GM12878 (cell line): ENCODE measurements at regions not wholly inside any gene's neighbourhood (a gene's known extent, or its start where the extent isn't known, plus 50 kb on each side); places are given as distances from the start of the nearest gene placed in this dataset.

Experiments
- ATAC-seq: fragments of 200-7000 bp; cut with Tn5 transposase; 3 replicates; pipeline ENCODE4 v1.9.1; 2020; ENCODE audit warnings: mild to moderate bottlenecking, moderate library complexity
- BruUV-seq: library from RNA; stranded (reverse); fragments of 400-500 nt; replicated peaks from 2 replicates; lab custom pipeline; 2021; lab: Mats Ljungman, UMichigan
- CTCF ChIA-PET: fragments of 300-600 bp; sonication (Branson Sonifier 250); formaldehyde crosslinking; extraction: SDS; loops from one replicate; lab custom pipeline; 2021; ENCODE audit warnings: inconsistent platforms; lab: Yijun Ruan, JAX
- POLR2A ChIA-PET: fragments of 350-600 bp; formaldehyde crosslinking; extraction: SDS; loops from one replicate; lab custom pipeline; 2021; ENCODE audit warnings: inconsistent platforms; lab: Charles Lee
- RAD21 ChIA-PET: fragments of 300-600 bp; sonication (Branson Sonifier 250); formaldehyde crosslinking; loops from one replicate; lab custom pipeline; 2023; ENCODE audit warnings: antibody characterized with exemption; ENCODE audit not compliant: unreplicated experiment; lab: Charles Lee
- SMC1A ChIA-PET: fragments of 300-600 bp; sonication (Branson Sonifier 250); formaldehyde crosslinking; loops from one replicate; lab custom pipeline; 2023; ENCODE audit not compliant: unreplicated experiment, uncharacterized antibody; lab: Charles Lee
- DNase-seq: peaks from one replicate; pipeline ENCODE4 v3.0.0-alpha.2; 2011; ENCODE audit warnings: low read depth, low spot score
- FAIRE-seq: peaks from 3 replicates; lab custom pipeline; 2011; peaks lifted over from hg19 to GRCh38; lab: Jason Lieb, UNC
- H2AFZ ChIP-seq: 2 replicates; pipeline ENCODE4 v1.6.0; 2011; ENCODE audit warnings: low read depth, low read length, control low read depth; ENCODE audit not compliant: control insufficient read depth
- H3K27ac ChIP-seq: 2 replicates; pipeline ENCODE4 v1.5.1; 2011; ENCODE audit warnings: control low read depth; ENCODE audit not compliant: control insufficient read depth, insufficient read depth
- H3K27me3 ChIP-seq, 2 experiments: replicated peaks in 1 of 2; 2 replicates each; pipeline versions ENCODE4 v1.6.0 to v1.6.1; 2011; ENCODE audit warnings: low read length in 1 of 2; ENCODE audit not compliant: control insufficient read depth in 2 of 2, insufficient read depth in 2 of 2
- H3K36me3 ChIP-seq, 2 experiments: 2 replicates each; pipeline ENCODE4 v1.5.1; 2011; ENCODE audit warnings: low read length in 1 of 2; ENCODE audit not compliant: control insufficient read depth in 2 of 2, insufficient read depth in 2 of 2
- H3K4me1 ChIP-seq: 2 replicates; pipeline ENCODE4 v1.6.1; 2011; ENCODE audit warnings: mild to moderate bottlenecking, low read length, moderate library complexity, mixed read lengths; ENCODE audit not compliant: control insufficient read depth, insufficient read depth
- H3K4me2 ChIP-seq: 2 replicates; pipeline ENCODE4 v1.6.0; 2011; ENCODE audit warnings: control low read depth; ENCODE audit not compliant: control insufficient read depth, insufficient read depth
- H3K4me3 ChIP-seq: fragments of 200-600 bp; sonication (generic); 2 replicates; pipeline ENCODE4 v1.5.1; 2016
- H3K79me2 ChIP-seq: 2 replicates; pipeline ENCODE4 v1.6.0; 2011; ENCODE audit warnings: low read length; ENCODE audit not compliant: control insufficient read depth, insufficient read depth
- H3K9ac ChIP-seq: 2 replicates; pipeline ENCODE4 v1.8.0; 2011; ENCODE audit warnings: low read length, control low read depth, mixed read lengths; ENCODE audit not compliant: control insufficient read depth, insufficient read depth
- H3K9me3 ChIP-seq: replicated peaks from 3 replicates; pipeline ENCODE4 v1.5.1; 2011; ENCODE audit warnings: mild to moderate bottlenecking, low read length; ENCODE audit not compliant: control insufficient read depth, insufficient read depth
- H4K20me1 ChIP-seq: 2 replicates; pipeline ENCODE4 v1.6.0; 2011; ENCODE audit not compliant: control insufficient read depth, insufficient read depth
- ATF7 ChIP-seq: fragments of 450-650 bp; IDR thresholded peaks from 2 replicates; pipeline ENCODE4 v1.6.1; 2016; ENCODE audit warnings: low read depth, mild to moderate bottlenecking
- BHLHE40 ChIP-seq, 2 experiments: fragments of 450-650 bp in 1 of 2; IDR thresholded peaks; 2 replicates each; pipeline ENCODE4 v1.6.1; 2011 to 2017; ENCODE audit warnings: low read depth in 2 of 2, borderline replicate concordance in 1 of 2, improper control_type of control experiment in 1 of 2, low read length in 1 of 2, mild to moderate bottlenecking in 1 of 2
- CTCF ChIP-seq, 3 experiments: IDR thresholded peaks in 2 of 3; conservative IDR thresholded peaks in 1 of 3; 2 replicates each; pipeline ENCODE4 v1.5.1; 2011; ENCODE audit warnings: low read depth in 3 of 3, low read length in 3 of 3, mild to moderate bottlenecking in 3 of 3, control low read depth in 2 of 3, moderate library complexity in 2 of 3, inconsistent platforms in 1 of 3, mixed read lengths in 1 of 3; ENCODE audit not compliant: control insufficient read depth in 2 of 3, insufficient read depth in 1 of 3; ENCODE audit errors: extremely low read depth in 1 of 3
- FOS ChIP-seq: IDR thresholded peaks from 3 replicates; pipeline ENCODE4 v1.6.1; 2011; ENCODE audit warnings: borderline replicate concordance; ENCODE audit not compliant: insufficient read length; ENCODE audit errors: extremely low read depth
- GABPA ChIP-seq: IDR thresholded peaks from 2 replicates; pipeline ENCODE4 v1.6.1; 2014; ENCODE audit warnings: antibody characterized with exemption, low read depth, mild to moderate bottlenecking, inconsistent platforms
- MTA3 ChIP-seq: IDR thresholded peaks from 2 replicates; pipeline ENCODE4 v1.6.1; 2012; ENCODE audit warnings: low read length, inconsistent platforms, borderline replicate concordance
- NR2C1 ChIP-seq: fragments of 450-650 bp; IDR thresholded peaks from 2 replicates; pipeline ENCODE4 v1.6.1; 2017; ENCODE audit warnings: antibody characterized with exemption, mild to moderate bottlenecking, moderate library complexity
- PML ChIP-seq: IDR thresholded peaks from 2 replicates; pipeline ENCODE4 v1.6.1; 2012; ENCODE audit warnings: low read length, inconsistent platforms
- POLR2AphosphoS2 ChIP-seq: IDR thresholded peaks from 2 replicates; pipeline ENCODE4 v1.6.1; 2011; ENCODE audit warnings: low read depth, mild to moderate bottlenecking, low read length, improper control_type of control experiment, moderate library complexity
- RAD21 ChIP-seq: IDR thresholded peaks from 2 replicates; pipeline ENCODE4 v1.6.1; 2011; ENCODE audit warnings: mild to moderate bottlenecking, low read depth, low read length, moderate library complexity; ENCODE audit not compliant: insufficient read depth
- RFX5 ChIP-seq: IDR thresholded peaks from 2 replicates; pipeline ENCODE4 v1.6.1; 2011; ENCODE audit warnings: low read depth, low read length, improper control_type of control experiment
- RUNX3 ChIP-seq: IDR thresholded peaks from 2 replicates; pipeline ENCODE4 v1.6.1; 2012; ENCODE audit warnings: low read length, inconsistent platforms
- SIN3A ChIP-seq: IDR thresholded peaks from 2 replicates; pipeline ENCODE4 v1.6.1; 2012; ENCODE audit warnings: low read depth, low read length, improper control_type of control experiment
- SMC3 ChIP-seq: IDR thresholded peaks from 2 replicates; pipeline ENCODE4 v1.6.1; 2011; ENCODE audit warnings: low read length, improper control_type of control experiment, borderline replicate concordance
- SREBF2 ChIP-seq: IDR thresholded peaks from 2 replicates; pipeline ENCODE4 v1.6.1; 2012; ENCODE audit warnings: mild to moderate bottlenecking, low read length
- SRF ChIP-seq, 2 experiments: IDR thresholded peaks; 2 replicates each; pipeline ENCODE4 v1.6.1; 2011; ENCODE audit warnings: low read depth in 2 of 2, low read length in 2 of 2, mild to moderate bottlenecking in 1 of 2, moderate library complexity in 1 of 2
- TARDBP ChIP-seq: IDR thresholded peaks from 2 replicates; pipeline ENCODE4 v1.6.1; 2016; ENCODE audit warnings: borderline replicate concordance
- TBL1XR1 ChIP-seq: IDR thresholded peaks from 2 replicates; pipeline ENCODE4 v1.6.1; 2012; ENCODE audit warnings: low read depth, low read length, improper control_type of control experiment
- ZNF207 ChIP-seq: fragments of 450-650 bp; IDR thresholded peaks from 2 replicates; pipeline ENCODE4 v1.6.1; 2014; ENCODE audit warnings: antibody characterized with exemption, mild to moderate bottlenecking, borderline replicate concordance
- ZZZ3 ChIP-seq: IDR thresholded peaks from 2 replicates; pipeline ENCODE4 v1.6.1; 2011; ENCODE audit warnings: low read depth; ENCODE audit not compliant: control insufficient read depth, insufficient read length
- WGBS: methylation state at CpG from one replicate; pipeline ENCODE4 v1.1.6; 2016; ENCODE audit warnings: low lambda C conversion rate; ENCODE audit not compliant: insufficient replicate concordance, insufficient coverage; ENCODE audit errors: missing lambda C conversion rate; 5-methylcytosine and 5-hydroxymethylcytosine counted together
- in situ Hi-C: fragments of 300-500 bp; cut with MboI; formaldehyde crosslinking; loops from 9 replicates; pipeline ENCODE4 v1.14.3; 2018; ENCODE audit warnings: mixed read lengths
- intact Hi-C: fragments of 100-400 bp; cut with micrococcal nuclease; formaldehyde crosslinking; loops from one replicate; pipeline ENCODE4 v1.14.2; 2022; ENCODE audit not compliant: unreplicated experiment
- TF ChIP-seq, protein P1 (sequence below): IDR thresholded peaks from 2 replicates; pipeline ENCODE4 v1.6.1; 2012; ENCODE audit warnings: low read length, inconsistent platforms
- TF ChIP-seq, protein P2 (sequence below): fragments of 450-650 bp; IDR thresholded peaks from 2 replicates; pipeline ENCODE4 v1.6.1; 2014; ENCODE audit warnings: mild to moderate bottlenecking

GRCh38 chr11:92340839-92341238, 116.2 kb downstream of the FAT3 start:
- Histone ChIP-seq H3K27me3 (no peaks in the 10 kb centered on the region), H3K36me3 (no peaks in the 10 kb centered on the region), H3K27ac (no peak overlapping the region), H3K4me3 (no peak overlapping the region), H3K79me2 (no peaks in the 10 kb centered on the region), H3K4me1 (no peaks in the 10 kb centered on the region), H3K9me3 (no peaks in the 10 kb centered on the region), H2AFZ (no peak overlapping the region), H3K4me2 (no peak overlapping the region), H3K9ac (no peak overlapping the region), H4K20me1 (no peaks in the 10 kb centered on the region)
- no TSS peak for BruUV-seq
- in situ Hi-C loops (no loop called here), intact Hi-C loops (loop anchor here (5.0 to 10.0 kb wide), 3 partner anchors 201 to 546 kb away; no protein-coding TSS in a partner anchor)
- WGBS, result 33% methylated on average over 6 of the region's 6 CpGs
- no peak for DNase-seq
- no peak for FAIRE-seq
- peak; percentile 85 for ATAC-seq
- ChIA-PET SMC1A (interaction anchor here (1.3 kb wide), 1 partner anchor 546 kb away, joined by 5 read pairs; no protein-coding TSS in a partner anchor), POLR2A (no interaction called here), CTCF (interaction anchor here (0.6 to 1.9 kb wide), 8 partner anchors 9 to 884 kb away, joined by 3 to 12 read pairs (median 4); no protein-coding TSS in a partner anchor), RAD21 (interaction anchor here (1.0 kb wide), 1 partner anchor 309 kb away, joined by 3 read pairs; no protein-coding TSS in a partner anchor)
- TF ChIP-seq NR2C1 (no peak), RUNX3 (no peak), POLR2AphosphoS2 (no peak), SRF (IDR thresholded peaks at IDR 0.05; ENCODE audit: low read depth in 2 of 2, low read length in 2 of 2) (no peak), RAD21 (peak; percentile 31; the same call in 1 of the 2 replicates), FOS (no peak), SMC3 (peak; percentile 21; the same call in 1 of the 2 replicates), GABPA (no peak), PML (no peak), MTA3 (no peak), RFX5 (no peak), ATF7 (no peak), TBL1XR1 (no peak), BHLHE40 (IDR thresholded peaks at IDR 0.05; ENCODE audit: borderline replicate concordance in 1 of 2, low read depth in 2 of 2, low read length in 1 of 2) (no peak), CTCF (IDR thresholded peaks at IDR 0.05 in 2 of 3, conservative IDR thresholded peaks at IDR 0.05 in 1 of 3; ENCODE audit: control insufficient read depth in 2 of 3, extremely low read depth in 1 of 3, insufficient read depth in 1 of 3, low read depth in 3 of 3, low read length in 3 of 3) (peak; percentile 38 to 57 (median 45); a peak in 5 of 6 replicates), SREBF2 (no peak), ZNF207 (no peak), TARDBP (no peak), ZZZ3 (no peak), SIN3A (no peak)
- TF ChIP-seq, protein P1, sequence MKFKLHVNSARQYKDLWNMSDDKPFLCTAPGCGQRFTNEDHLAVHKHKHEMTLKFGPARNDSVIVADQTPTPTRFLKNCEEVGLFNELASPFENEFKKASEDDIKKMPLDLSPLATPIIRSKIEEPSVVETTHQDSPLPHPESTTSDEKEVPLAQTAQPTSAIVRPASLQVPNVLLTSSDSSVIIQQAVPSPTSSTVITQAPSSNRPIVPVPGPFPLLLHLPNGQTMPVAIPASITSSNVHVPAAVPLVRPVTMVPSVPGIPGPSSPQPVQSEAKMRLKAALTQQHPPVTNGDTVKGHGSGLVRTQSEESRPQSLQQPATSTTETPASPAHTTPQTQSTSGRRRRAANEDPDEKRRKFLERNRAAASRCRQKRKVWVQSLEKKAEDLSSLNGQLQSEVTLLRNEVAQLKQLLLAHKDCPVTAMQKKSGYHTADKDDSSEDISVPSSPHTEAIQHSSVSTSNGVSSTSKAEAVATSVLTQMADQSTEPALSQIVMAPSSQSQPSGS, result no peak
- TF ChIP-seq, protein P2, sequence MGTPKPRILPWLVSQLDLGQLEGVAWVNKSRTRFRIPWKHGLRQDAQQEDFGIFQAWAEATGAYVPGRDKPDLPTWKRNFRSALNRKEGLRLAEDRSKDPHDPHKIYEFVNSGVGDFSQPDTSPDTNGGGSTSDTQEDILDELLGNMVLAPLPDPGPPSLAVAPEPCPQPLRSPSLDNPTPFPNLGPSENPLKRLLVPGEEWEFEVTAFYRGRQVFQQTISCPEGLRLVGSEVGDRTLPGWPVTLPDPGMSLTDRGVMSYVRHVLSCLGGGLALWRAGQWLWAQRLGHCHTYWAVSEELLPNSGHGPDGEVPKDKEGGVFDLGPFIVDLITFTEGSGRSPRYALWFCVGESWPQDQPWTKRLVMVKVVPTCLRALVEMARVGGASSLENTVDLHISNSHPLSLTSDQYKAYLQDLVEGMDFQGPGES, result no peak
